CD14-positive monocyte (primary cell): ENCODE measurements at regions not wholly inside any gene's neighbourhood (a gene's known extent, or its start where the extent isn't known, plus 50 kb on each side); places are given as distances from the start of the nearest gene placed in this dataset.

Source experiments
- DNase-seq, 3 donors: peaks; one replicate each; pipeline ENCODE4 v3.0.0-alpha.2; 2011 to 2022
- H2AFZ ChIP-seq: 2 replicates; pipeline ENCODE4 v1.6.0; 2012; ENCODE audit warnings: mild to moderate bottlenecking, low read depth, low read length, inconsistent platforms; ENCODE audit not compliant: insufficient read depth, poor library complexity, severe bottlenecking
- H3K27ac ChIP-seq, 2 donors: 1 replicate in 1 of 2; 2 replicates in 1 of 2; pipeline ENCODE4 v1.5.1; 2012 to 2013; ENCODE audit warnings: low read length in 2 of 2, control low read depth in 1 of 2, inconsistent platforms in 1 of 2, low read depth in 1 of 2, mild to moderate bottlenecking in 1 of 2
- H3K27me3 ChIP-seq, 2 donors: one replicate each; pipeline versions ENCODE4 v1.6.0 to v1.6.1; 2011 to 2013; ENCODE audit warnings: low read length in 2 of 2; ENCODE audit not compliant: control insufficient read depth in 2 of 2, insufficient read depth in 2 of 2
- H3K36me3 ChIP-seq, 2 donors: replicated peaks in 1 of 2; 1 replicate in 1 of 2; 2 replicates in 1 of 2; pipeline versions ENCODE4 v1.5.1 to v1.6.1; 2012 to 2013; ENCODE audit warnings: low read length in 2 of 2, control low read depth in 1 of 2, inconsistent platforms in 1 of 2, mild to moderate bottlenecking in 1 of 2; ENCODE audit not compliant: insufficient read depth in 2 of 2, control insufficient read depth in 1 of 2
- H3K4me1 ChIP-seq, 2 donors: 1 replicate in 1 of 2; 2 replicates in 1 of 2; pipeline versions ENCODE4 v1.5.1 to v1.6.1; 2012 to 2013; ENCODE audit warnings: low read length in 2 of 2, control low read depth in 1 of 2, inconsistent platforms in 1 of 2, mild to moderate bottlenecking in 1 of 2, moderate library complexity in 1 of 2; ENCODE audit not compliant: insufficient read depth in 2 of 2, control insufficient read depth in 1 of 2
- H3K4me2 ChIP-seq: replicated peaks from 2 replicates; pipeline ENCODE3; 2012; ENCODE audit warnings: low read length, moderate library complexity, mild to moderate bottlenecking; ENCODE audit not compliant: poor library complexity, severe bottlenecking; ENCODE audit errors: extremely low read depth
- H3K4me3 ChIP-seq, 3 experiments: fragments of 200-600 bp in 1 of 3; sonication (generic) in 1 of 3; replicated peaks in 1 of 3; 1 replicate in 2 of 3; 2 replicates in 1 of 3; pipeline ENCODE4 v1.5.1; 2011 to 2013; ENCODE audit warnings: low read length in 3 of 3, mild to moderate bottlenecking in 3 of 3, control low read depth in 2 of 3, low read depth in 2 of 3, inconsistent platforms in 1 of 3, moderate library complexity in 1 of 3
- H3K79me2 ChIP-seq: 2 replicates; pipeline ENCODE4 v1.6.0; 2012; ENCODE audit warnings: mild to moderate bottlenecking, control low read depth, inconsistent platforms, low read length, moderate library complexity; ENCODE audit not compliant: insufficient read depth
- H3K9ac ChIP-seq: 2 replicates; pipeline ENCODE4 v1.6.0; 2017; ENCODE audit warnings: low read length, mild to moderate bottlenecking; ENCODE audit not compliant: insufficient read depth, poor library complexity, severe bottlenecking
- H3K9me3 ChIP-seq, 2 donors: replicated peaks in 1 of 2; 1 replicate in 1 of 2; 2 replicates in 1 of 2; pipeline versions ENCODE4 v1.5.1 to v1.6.1; 2012 to 2013; ENCODE audit warnings: low read length in 2 of 2, control low read depth in 1 of 2; ENCODE audit not compliant: control insufficient read depth in 1 of 2, insufficient read depth in 1 of 2
- H4K20me1 ChIP-seq: 2 replicates; pipeline ENCODE4 v1.6.0; 2012; ENCODE audit warnings: mild to moderate bottlenecking, low read length, control low read depth, moderate library complexity; ENCODE audit not compliant: insufficient read depth
- H3K27ac Mint-ChIP-seq, 7 donors: one replicate each; pipeline ENCODE4 v1.8.0; 2020; ENCODE audit warnings: mild to moderate bottlenecking in 7 of 7, mixed read lengths in 7 of 7, moderate library complexity in 6 of 7, inconsistent platforms in 2 of 7
- H3K27me3 Mint-ChIP-seq, 3 donors: one replicate each; pipeline ENCODE4 v1.8.0; 2021 to 2022; ENCODE audit warnings: low read depth in 3 of 3, mild to moderate bottlenecking in 3 of 3, mixed read lengths in 3 of 3, moderate library complexity in 3 of 3, inconsistent platforms in 1 of 3
- H3K36me3 Mint-ChIP-seq, 2 donors: one replicate each; pipeline ENCODE4 v1.8.0; 2020; ENCODE audit warnings: mixed read lengths in 2 of 2, inconsistent platforms in 1 of 2, mild to moderate bottlenecking in 1 of 2
- H3K4me1 Mint-ChIP-seq: one replicate; pipeline ENCODE4 v1.8.0; 2020; ENCODE audit warnings: mild to moderate bottlenecking, mixed read lengths
- H3K4me3 Mint-ChIP-seq, 2 donors: one replicate each; pipeline ENCODE4 v1.8.0; 2020; ENCODE audit warnings: mild to moderate bottlenecking in 2 of 2, mixed read lengths in 2 of 2, moderate library complexity in 1 of 2
- H3K9me3 Mint-ChIP-seq, 7 donors: one replicate each; pipeline ENCODE4 v1.8.0; 2020 to 2022; ENCODE audit warnings: mixed read lengths in 7 of 7, mild to moderate bottlenecking in 6 of 7, moderate library complexity in 6 of 7, inconsistent platforms in 2 of 7
- CTCF ChIP-seq: fragments of 200-600 bp; IDR thresholded peaks from one replicate; pipeline ENCODE4 v1.8.0; 2022; ENCODE audit warnings: antibody characterized with exemption, mild to moderate bottlenecking
- WGBS: methylation state at CpG from one replicate; pipeline ENCODE4 v1.1.5; 2013; ENCODE audit warnings: missing lambda C conversion rate; ENCODE audit not compliant: insufficient coverage; 5-methylcytosine and 5-hydroxymethylcytosine counted together
- intact Hi-C, 2 donors: fragments of 100-400 bp; cut with micrococcal nuclease; formaldehyde crosslinking; loops; one replicate each; pipeline versions ENCODE4 v1.15.0 to v1.15.1; 2023

GRCh38 chr10:56698506-56698905, 337.4 kb upstream of the ZWINT start:
- H2AFZ ChIP-seq = no peak overlapping the region
- no peak overlapping the region for H3K4me3 ChIP-seq
- H3K4me3 Mint-ChIP-seq = no peak overlapping the region
- intact Hi-C loops = no loop called here
- H3K9me3 ChIP-seq = peaks cover 0 to 3% of the 10 kb centered on the region in 2 donors
- H3K9ac ChIP-seq = no peak overlapping the region
- H3K27me3 ChIP-seq = no peaks in the 10 kb centered on the region
- WGBS = no CpG with 5 or more reads among the region's 2 CpGs
- H4K20me1 ChIP-seq = no peaks in the 10 kb centered on the region
- H3K36me3 ChIP-seq = no peaks in the 10 kb centered on the region
- no peak for DNase-seq
- TF ChIP-seq CTCF = no peak
- no peaks in the 10 kb centered on the region for H3K4me1 Mint-ChIP-seq
- peaks cover 0 to 5% (median 0%) of the 10 kb centered on the region in 7 donors for H3K9me3 Mint-ChIP-seq
- no peak overlapping the region for H3K27ac Mint-ChIP-seq
- no peak overlapping the region for H3K27ac ChIP-seq
- no peak overlapping the region for H3K4me2 ChIP-seq
- H3K79me2 ChIP-seq = no peaks in the 10 kb centered on the region
- H3K4me1 ChIP-seq = no peaks in the 10 kb centered on the region
- H3K27me3 Mint-ChIP-seq = no peaks in the 10 kb centered on the region
- H3K36me3 Mint-ChIP-seq = no peaks in the 10 kb centered on the region

GRCh38 chr10:56679578-56679977, 318.5 kb upstream of the ZWINT start:
- H3K4me1 Mint-ChIP-seq = no peaks in the 10 kb centered on the region
- Histone ChIP-seq H3K27me3 (no peaks in the 10 kb centered on the region), H4K20me1 (no peaks in the 10 kb centered on the region), H3K79me2 (no peaks in the 10 kb centered on the region), H3K9ac (no peak overlapping the region), H3K4me3 (no peak overlapping the region), H3K4me2 (no peak overlapping the region), H2AFZ (no peak overlapping the region), H3K4me1 (no peaks in the 10 kb centered on the region), H3K9me3 (peaks cover 11 to 13% of the 10 kb centered on the region in 2 donors), H3K27ac (no peak overlapping the region), H3K36me3 (no peaks in the 10 kb centered on the region)
- no peaks in the 10 kb centered on the region for H3K27me3 Mint-ChIP-seq
- peaks cover 0 to 18% (median 11%) of the 10 kb centered on the region in 7 donors for H3K9me3 Mint-ChIP-seq
- intact Hi-C loops = no loop called here
- DNase-seq = no peak
- H3K4me3 Mint-ChIP-seq = no peak overlapping the region
- no peaks in the 10 kb centered on the region for H3K36me3 Mint-ChIP-seq
- no peak for TF ChIP-seq CTCF
- no peak overlapping the region for H3K27ac Mint-ChIP-seq
